Liver (tissue), 8 donors: ENCODE measurements at regions not wholly inside any gene's neighbourhood (a gene's known extent, or its start where the extent isn't known, plus 50 kb on each side); places are given as distances from the start of the nearest gene placed in this dataset.

Source experiments
- DNase-seq: peaks from one replicate; pipeline ENCODE4 v3.0.0-alpha.2; 2017; ENCODE audit warnings: low spot score
- H3K27ac ChIP-seq, 2 donors: one replicate each; pipeline ENCODE4 v1.7.0; 2013; ENCODE audit warnings: inconsistent platforms in 2 of 2, low read length in 2 of 2, control low read depth in 1 of 2, low read depth in 1 of 2, mild to moderate bottlenecking in 1 of 2
- H3K27me3 ChIP-seq, 4 donors: one replicate each; pipeline versions ENCODE4 v1.6.1 to v1.7.0; 2013; ENCODE audit warnings: low read length in 3 of 4, inconsistent platforms in 1 of 4, mild to moderate bottlenecking in 1 of 4, moderate library complexity in 1 of 4; ENCODE audit not compliant: control insufficient read depth in 4 of 4, insufficient read depth in 4 of 4
- H3K36me3 ChIP-seq, 4 donors: one replicate each; pipeline versions ENCODE4 v1.6.1 to v1.7.0; 2013; ENCODE audit warnings: low read length in 3 of 4, mild to moderate bottlenecking in 3 of 4, low read depth in 1 of 4, moderate library complexity in 1 of 4; ENCODE audit not compliant: control insufficient read depth in 4 of 4, insufficient read depth in 3 of 4
- H3K4me1 ChIP-seq, 4 donors: one replicate each; pipeline versions ENCODE4 v1.6.1 to v1.7.0; 2013; ENCODE audit warnings: low read length in 3 of 4, mild to moderate bottlenecking in 3 of 4, moderate library complexity in 1 of 4; ENCODE audit not compliant: control insufficient read depth in 4 of 4, insufficient read depth in 4 of 4
- H3K4me3 ChIP-seq, 3 donors: one replicate each; pipeline versions ENCODE4 v1.6.1 to v1.7.0; 2013; ENCODE audit warnings: low read length in 3 of 3, control low read depth in 1 of 3, low read depth in 1 of 3, mild to moderate bottlenecking in 1 of 3
- H3K9ac ChIP-seq, 2 donors: one replicate each; pipeline ENCODE4 v1.7.0; 2013; ENCODE audit warnings: low read length in 2 of 2, mild to moderate bottlenecking in 2 of 2, moderate library complexity in 2 of 2, control low read depth in 1 of 2, low read depth in 1 of 2
- H3K9me3 ChIP-seq, 4 donors: one replicate each; pipeline versions ENCODE4 v1.6.1 to v1.7.0; 2013; ENCODE audit warnings: low read length in 3 of 4; ENCODE audit not compliant: control insufficient read depth in 4 of 4
- EGR1 ChIP-seq, 2 donors: IDR thresholded peaks; 2 replicates each; pipeline ENCODE4 v1.6.1; 2016 to 2018; ENCODE audit warnings: antibody characterized with exemption in 2 of 2, low read depth in 2 of 2
- FOXA1 ChIP-seq: IDR thresholded peaks from 2 replicates; pipeline ENCODE4 v1.6.1; 2016; ENCODE audit warnings: antibody characterized with exemption
- FOXA2 ChIP-seq: IDR thresholded peaks from 2 replicates; pipeline ENCODE4 v1.6.1; 2016; ENCODE audit warnings: antibody characterized with exemption
- GABPA ChIP-seq, 2 donors: IDR thresholded peaks in 1 of 2; conservative IDR thresholded peaks in 1 of 2; 2 replicates each; pipeline ENCODE4 v1.6.1; 2016; ENCODE audit warnings: antibody characterized with exemption in 2 of 2, mild to moderate bottlenecking in 1 of 2, moderate library complexity in 1 of 2
- HNF4A ChIP-seq, 2 donors: conservative IDR thresholded peaks; 2 replicates each; pipeline ENCODE4 v1.6.1; 2016; ENCODE audit warnings: antibody characterized with exemption in 2 of 2, mild to moderate bottlenecking in 2 of 2
- HNF4G ChIP-seq: IDR thresholded peaks from 2 replicates; pipeline ENCODE4 v1.6.1; 2016; ENCODE audit warnings: antibody characterized with exemption
- JUND ChIP-seq, 2 donors: IDR thresholded peaks; 2 replicates each; pipeline ENCODE4 v1.6.1; 2016; ENCODE audit warnings: antibody characterized with exemption in 2 of 2
- MAX ChIP-seq: IDR thresholded peaks from 2 replicates; pipeline ENCODE4 v1.6.1; 2016; ENCODE audit warnings: antibody characterized with exemption
- NR2F2 ChIP-seq: IDR thresholded peaks from 2 replicates; pipeline ENCODE4 v1.6.1; 2016; ENCODE audit warnings: antibody characterized with exemption
- RAD21 ChIP-seq, 2 donors: IDR thresholded peaks; 2 replicates each; pipeline ENCODE4 v1.6.1; 2016; ENCODE audit warnings: antibody characterized with exemption in 2 of 2, mild to moderate bottlenecking in 2 of 2
- RXRA ChIP-seq, 2 donors: IDR thresholded peaks; 2 replicates each; pipeline ENCODE4 v1.6.1; 2017 to 2018; ENCODE audit warnings: antibody characterized with exemption in 2 of 2, mild to moderate bottlenecking in 1 of 2
- SP1 ChIP-seq: IDR thresholded peaks from 2 replicates; pipeline ENCODE4 v1.6.1; 2018; ENCODE audit warnings: antibody characterized with exemption, mild to moderate bottlenecking
- TAF1 ChIP-seq: conservative IDR thresholded peaks from 2 replicates; pipeline ENCODE4 v1.6.1; 2016; ENCODE audit warnings: antibody characterized with exemption, mild to moderate bottlenecking
- YY1 ChIP-seq: IDR thresholded peaks from 2 replicates; pipeline ENCODE4 v1.6.1; 2016; ENCODE audit warnings: antibody characterized with exemption, mild to moderate bottlenecking
- WGBS: extraction: QIAGEN DNeasy Blood & Tissue Kit; methylation state at CpG from one replicate; pipeline ENCODE4 v1.1.7; 2013; 5-methylcytosine and 5-hydroxymethylcytosine counted together
- TF ChIP-seq, protein P1 (sequence below): fragments of 150-350 bp; IDR thresholded peaks from 2 replicates; pipeline ENCODE4 v1.5.1; 2017; ENCODE audit warnings: improper control_type of control experiment, low read depth, low read length; ENCODE audit not compliant: missing input control
- TF ChIP-seq, protein P2 (sequence below): IDR thresholded peaks from 2 replicates; pipeline ENCODE4 v1.6.1; 2016; ENCODE audit warnings: antibody characterized with exemption, mild to moderate bottlenecking
- TF ChIP-seq, protein P3 (sequence below): IDR thresholded peaks from 2 replicates; pipeline ENCODE4 v1.6.1; 2016; ENCODE audit warnings: antibody characterized with exemption
- TF ChIP-seq, protein P4 (sequence below): IDR thresholded peaks from 2 replicates; pipeline ENCODE4 v1.6.1; 2016; ENCODE audit warnings: antibody characterized with exemption
- donor health status: healthy.
- donor health status: healthy.
- donor health status: healthy.
- donor health status: healthy.
- donor health status: healthy.

DNA sequence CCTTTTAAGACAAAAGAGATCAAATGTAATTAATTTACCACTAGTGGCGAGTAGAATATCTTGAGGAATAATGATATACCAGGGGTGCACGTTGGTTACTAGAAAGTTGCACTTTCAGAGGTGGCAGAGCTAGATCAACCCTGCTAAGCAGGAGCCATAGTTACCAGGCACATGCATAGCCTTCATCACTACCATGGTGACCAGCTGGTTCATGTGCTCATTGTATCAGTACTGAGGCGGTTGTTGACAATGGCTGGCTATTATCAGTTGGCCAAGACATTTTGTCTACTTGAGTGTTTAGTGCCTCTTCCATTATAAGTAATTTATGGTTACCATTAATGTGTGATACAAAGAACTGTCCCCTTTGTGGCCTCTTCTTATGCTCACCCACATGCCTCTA, 201.2 kb downstream of the FGF10 start (continued):
- TF ChIP-seq, protein P1, sequence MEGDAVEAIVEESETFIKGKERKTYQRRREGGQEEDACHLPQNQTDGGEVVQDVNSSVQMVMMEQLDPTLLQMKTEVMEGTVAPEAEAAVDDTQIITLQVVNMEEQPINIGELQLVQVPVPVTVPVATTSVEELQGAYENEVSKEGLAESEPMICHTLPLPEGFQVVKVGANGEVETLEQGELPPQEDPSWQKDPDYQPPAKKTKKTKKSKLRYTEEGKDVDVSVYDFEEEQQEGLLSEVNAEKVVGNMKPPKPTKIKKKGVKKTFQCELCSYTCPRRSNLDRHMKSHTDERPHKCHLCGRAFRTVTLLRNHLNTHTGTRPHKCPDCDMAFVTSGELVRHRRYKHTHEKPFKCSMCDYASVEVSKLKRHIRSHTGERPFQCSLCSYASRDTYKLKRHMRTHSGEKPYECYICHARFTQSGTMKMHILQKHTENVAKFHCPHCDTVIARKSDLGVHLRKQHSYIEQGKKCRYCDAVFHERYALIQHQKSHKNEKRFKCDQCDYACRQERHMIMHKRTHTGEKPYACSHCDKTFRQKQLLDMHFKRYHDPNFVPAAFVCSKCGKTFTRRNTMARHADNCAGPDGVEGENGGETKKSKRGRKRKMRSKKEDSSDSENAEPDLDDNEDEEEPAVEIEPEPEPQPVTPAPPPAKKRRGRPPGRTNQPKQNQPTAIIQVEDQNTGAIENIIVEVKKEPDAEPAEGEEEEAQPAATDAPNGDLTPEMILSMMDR, result no peak
- TF ChIP-seq NR2F2 (no peak), HNF4G (no peak), FOXA1 (no peak)
- TF ChIP-seq, protein P2, sequence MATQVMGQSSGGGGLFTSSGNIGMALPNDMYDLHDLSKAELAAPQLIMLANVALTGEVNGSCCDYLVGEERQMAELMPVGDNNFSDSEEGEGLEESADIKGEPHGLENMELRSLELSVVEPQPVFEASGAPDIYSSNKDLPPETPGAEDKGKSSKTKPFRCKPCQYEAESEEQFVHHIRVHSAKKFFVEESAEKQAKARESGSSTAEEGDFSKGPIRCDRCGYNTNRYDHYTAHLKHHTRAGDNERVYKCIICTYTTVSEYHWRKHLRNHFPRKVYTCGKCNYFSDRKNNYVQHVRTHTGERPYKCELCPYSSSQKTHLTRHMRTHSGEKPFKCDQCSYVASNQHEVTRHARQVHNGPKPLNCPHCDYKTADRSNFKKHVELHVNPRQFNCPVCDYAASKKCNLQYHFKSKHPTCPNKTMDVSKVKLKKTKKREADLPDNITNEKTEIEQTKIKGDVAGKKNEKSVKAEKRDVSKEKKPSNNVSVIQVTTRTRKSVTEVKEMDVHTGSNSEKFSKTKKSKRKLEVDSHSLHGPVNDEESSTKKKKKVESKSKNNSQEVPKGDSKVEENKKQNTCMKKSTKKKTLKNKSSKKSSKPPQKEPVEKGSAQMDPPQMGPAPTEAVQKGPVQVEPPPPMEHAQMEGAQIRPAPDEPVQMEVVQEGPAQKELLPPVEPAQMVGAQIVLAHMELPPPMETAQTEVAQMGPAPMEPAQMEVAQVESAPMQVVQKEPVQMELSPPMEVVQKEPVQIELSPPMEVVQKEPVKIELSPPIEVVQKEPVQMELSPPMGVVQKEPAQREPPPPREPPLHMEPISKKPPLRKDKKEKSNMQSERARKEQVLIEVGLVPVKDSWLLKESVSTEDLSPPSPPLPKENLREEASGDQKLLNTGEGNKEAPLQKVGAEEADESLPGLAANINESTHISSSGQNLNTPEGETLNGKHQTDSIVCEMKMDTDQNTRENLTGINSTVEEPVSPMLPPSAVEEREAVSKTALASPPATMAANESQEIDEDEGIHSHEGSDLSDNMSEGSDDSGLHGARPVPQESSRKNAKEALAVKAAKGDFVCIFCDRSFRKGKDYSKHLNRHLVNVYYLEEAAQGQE, result no peak

DNA sequence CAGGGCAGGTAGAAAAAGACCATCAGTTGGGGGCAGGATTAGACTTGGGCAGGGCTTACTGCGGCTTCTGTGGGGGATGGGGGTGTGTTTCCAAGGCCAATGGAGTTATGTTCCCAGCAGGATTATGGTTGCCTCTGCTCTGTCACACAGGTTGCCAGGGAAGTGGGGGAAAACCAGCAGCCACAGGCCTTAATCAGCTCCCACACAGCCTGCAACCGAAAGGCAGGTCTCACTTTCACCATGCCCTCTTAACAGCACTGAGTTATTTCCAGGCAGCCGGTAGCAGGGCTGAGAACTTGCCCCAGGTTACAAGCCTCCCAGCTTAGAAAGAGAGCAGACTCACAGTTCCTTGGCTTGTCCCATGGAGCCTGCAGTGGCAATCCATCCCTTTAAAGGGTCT, 205.5 kb downstream of the FGF10 start:
- Histone ChIP-seq H3K4me1 (no peaks in the 10 kb centered on the region), H3K27ac (no peak overlapping the region), H3K27me3 (no peaks in the 10 kb centered on the region), H3K9ac (no peak overlapping the region), H3K36me3 (no peaks in the 10 kb centered on the region), H3K9me3 (no peaks in the 10 kb centered on the region), H3K4me3 (no peak overlapping the region)
- TF ChIP-seq YY1 (no peak), MAX (no peak), SP1 (no peak), JUND (IDR thresholded peaks at IDR 0.05) (no peak), NR2F2 (no peak), EGR1 (IDR thresholded peaks at IDR 0.05; ENCODE audit: low read depth in 2 of 2) (no peak), HNF4A (conservative IDR thresholded peaks at IDR 0.05) (no peak), FOXA2 (no peak), TAF1 (no peak), RAD21 (IDR thresholded peaks at IDR 0.05) (no peak), RXRA (IDR thresholded peaks at IDR 0.05) (no peak), GABPA (IDR thresholded peaks at IDR 0.05 in 1 of 2, conservative IDR thresholded peaks at IDR 0.05 in 1 of 2) (no peak)
- TF ChIP-seq, protein P1, result no peak
- TF ChIP-seq, protein P3, sequence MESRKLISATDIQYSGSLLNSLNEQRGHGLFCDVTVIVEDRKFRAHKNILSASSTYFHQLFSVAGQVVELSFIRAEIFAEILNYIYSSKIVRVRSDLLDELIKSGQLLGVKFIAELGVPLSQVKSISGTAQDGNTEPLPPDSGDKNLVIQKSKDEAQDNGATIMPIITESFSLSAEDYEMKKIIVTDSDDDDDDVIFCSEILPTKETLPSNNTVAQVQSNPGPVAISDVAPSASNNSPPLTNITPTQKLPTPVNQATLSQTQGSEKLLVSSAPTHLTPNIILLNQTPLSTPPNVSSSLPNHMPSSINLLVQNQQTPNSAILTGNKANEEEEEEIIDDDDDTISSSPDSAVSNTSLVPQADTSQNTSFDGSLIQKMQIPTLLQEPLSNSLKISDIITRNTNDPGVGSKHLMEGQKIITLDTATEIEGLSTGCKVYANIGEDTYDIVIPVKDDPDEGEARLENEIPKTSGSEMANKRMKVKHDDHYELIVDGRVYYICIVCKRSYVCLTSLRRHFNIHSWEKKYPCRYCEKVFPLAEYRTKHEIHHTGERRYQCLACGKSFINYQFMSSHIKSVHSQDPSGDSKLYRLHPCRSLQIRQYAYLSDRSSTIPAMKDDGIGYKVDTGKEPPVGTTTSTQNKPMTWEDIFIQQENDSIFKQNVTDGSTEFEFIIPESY, result no peak
- TF ChIP-seq, protein P2, result no peak
- TF ChIP-seq, protein P4, sequence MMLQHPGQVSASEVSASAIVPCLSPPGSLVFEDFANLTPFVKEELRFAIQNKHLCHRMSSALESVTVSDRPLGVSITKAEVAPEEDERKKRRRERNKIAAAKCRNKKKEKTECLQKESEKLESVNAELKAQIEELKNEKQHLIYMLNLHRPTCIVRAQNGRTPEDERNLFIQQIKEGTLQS, result no peak
- no peak for DNase-seq
- WGBS, result 87% methylated on average over 3 of the region's 3 CpGs
